Nephron (organoid): ENCODE measurements at regions not wholly inside any gene's neighbourhood (a gene's known extent, or its start where the extent isn't known, plus 50 kb on each side); places are given as distances from the start of the nearest gene placed in this dataset.
"Not testable (repeated sequence)": the region's sequence is repeated elsewhere in the genome, so short reads cannot be mapped to it uniquely, and the experiment has no call there.

Experiments used
- H3K27ac Mint-ChIP-seq, 3 experiments: 2 replicates each; pipeline ENCODE4 v1.8.0; 2020; ENCODE audit warnings: mixed read lengths in 3 of 3, mild to moderate bottlenecking in 2 of 3, moderate library complexity in 1 of 3
- H3K27me3 Mint-ChIP-seq: 2 replicates; pipeline ENCODE4 v1.8.0; 2021; ENCODE audit warnings: low read depth, mild to moderate bottlenecking, moderate library complexity, mixed read lengths
- H3K36me3 Mint-ChIP-seq: 2 replicates; pipeline ENCODE4 v1.8.0; 2020; ENCODE audit warnings: low read depth, mixed read lengths
- H3K4me1 Mint-ChIP-seq: 2 replicates; pipeline ENCODE4 v1.8.0; 2020; ENCODE audit warnings: mixed read lengths
- H3K4me3 Mint-ChIP-seq, 3 experiments: 2 replicates each; pipeline ENCODE4 v1.8.0; 2020; ENCODE audit warnings: mild to moderate bottlenecking in 3 of 3, mixed read lengths in 3 of 3, moderate library complexity in 2 of 3
- H3K9me3 Mint-ChIP-seq: 2 replicates; pipeline ENCODE4 v1.8.0; 2020; ENCODE audit warnings: mixed read lengths
- TF ChIP-seq, protein P1 (sequence below), 3 experiments: fragments of 200-600 bp; sonication (generic); IDR thresholded peaks; one replicate each; pipeline ENCODE4 v1.5.0; 2021; ENCODE audit warnings: antibody characterized with exemption in 3 of 3; ENCODE audit not compliant: unreplicated experiment in 3 of 3

DNA sequence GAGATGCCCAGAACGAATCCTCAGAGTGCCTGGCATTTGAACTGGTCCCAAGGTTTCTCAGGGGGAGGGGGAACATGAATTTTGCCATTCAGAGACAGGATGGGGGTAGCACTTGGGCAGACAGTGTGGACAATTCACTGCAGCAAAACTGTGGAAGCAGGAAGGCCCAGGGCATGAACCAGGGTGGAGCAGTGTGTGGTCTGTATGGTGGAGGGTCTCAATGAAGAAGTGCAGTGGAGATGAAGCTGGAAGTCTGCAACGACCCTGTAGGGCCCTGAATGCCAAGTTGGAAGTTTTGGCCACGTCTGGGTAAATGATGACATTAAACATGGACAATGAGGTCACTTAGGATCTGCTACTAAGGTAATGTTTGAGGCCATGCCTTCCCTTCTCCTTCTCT lies 273.9 kb downstream of the CDK5RAP2 start:
- H3K27ac Mint-ChIP-seq, result no peak overlapping the region
- peaks cover 3% of the 10 kb centered on the region for H3K9me3 Mint-ChIP-seq
- TF ChIP-seq, protein P1, sequence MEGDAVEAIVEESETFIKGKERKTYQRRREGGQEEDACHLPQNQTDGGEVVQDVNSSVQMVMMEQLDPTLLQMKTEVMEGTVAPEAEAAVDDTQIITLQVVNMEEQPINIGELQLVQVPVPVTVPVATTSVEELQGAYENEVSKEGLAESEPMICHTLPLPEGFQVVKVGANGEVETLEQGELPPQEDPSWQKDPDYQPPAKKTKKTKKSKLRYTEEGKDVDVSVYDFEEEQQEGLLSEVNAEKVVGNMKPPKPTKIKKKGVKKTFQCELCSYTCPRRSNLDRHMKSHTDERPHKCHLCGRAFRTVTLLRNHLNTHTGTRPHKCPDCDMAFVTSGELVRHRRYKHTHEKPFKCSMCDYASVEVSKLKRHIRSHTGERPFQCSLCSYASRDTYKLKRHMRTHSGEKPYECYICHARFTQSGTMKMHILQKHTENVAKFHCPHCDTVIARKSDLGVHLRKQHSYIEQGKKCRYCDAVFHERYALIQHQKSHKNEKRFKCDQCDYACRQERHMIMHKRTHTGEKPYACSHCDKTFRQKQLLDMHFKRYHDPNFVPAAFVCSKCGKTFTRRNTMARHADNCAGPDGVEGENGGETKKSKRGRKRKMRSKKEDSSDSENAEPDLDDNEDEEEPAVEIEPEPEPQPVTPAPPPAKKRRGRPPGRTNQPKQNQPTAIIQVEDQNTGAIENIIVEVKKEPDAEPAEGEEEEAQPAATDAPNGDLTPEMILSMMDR (IDR thresholded peaks at IDR 0.05; ENCODE audit: unreplicated experiment in 3 of 3), result no peak
- no peak overlapping the region for H3K4me3 Mint-ChIP-seq
- no peaks in the 10 kb centered on the region for H3K36me3 Mint-ChIP-seq
- H3K27me3 Mint-ChIP-seq, result no peaks in the 10 kb centered on the region
- no peaks in the 10 kb centered on the region for H3K4me1 Mint-ChIP-seq

GRCh38 chr9:120304896-120305295 lies 275.1 kb downstream of the CDK5RAP2 start:
- not testable (repeated sequence) for H3K9me3 Mint-ChIP-seq, H3K4me3 Mint-ChIP-seq, H3K27me3 Mint-ChIP-seq, H3K27ac Mint-ChIP-seq, H3K36me3 Mint-ChIP-seq, H3K4me1 Mint-ChIP-seq

- TF ChIP-seq, protein P1 (IDR thresholded peaks at IDR 0.05; ENCODE audit: unreplicated experiment in 3 of 3), result no peak
- no peaks in the 10 kb centered on the region for H3K36me3 Mint-ChIP-seq
- H3K27ac Mint-ChIP-seq, result no peak overlapping the region
- H3K4me1 Mint-ChIP-seq, result no peaks in the 10 kb centered on the region
- no peaks in the 10 kb centered on the region for H3K27me3 Mint-ChIP-seq
- H3K4me3 Mint-ChIP-seq, result no peak overlapping the region
- peaks cover 3% of the 10 kb centered on the region for H3K9me3 Mint-ChIP-seq
These were observed 276.4 kb downstream of the CDK5RAP2 start for GRCh38 chr9:120303519-120303918.

GRCh38 chr9:120299785-120300184 lies 280.2 kb downstream of the CDK5RAP2 start:
- H3K9me3 Mint-ChIP-seq, result peaks cover 3% of the 10 kb centered on the region
- H3K36me3 Mint-ChIP-seq, result no peaks in the 10 kb centered on the region
- no peaks in the 10 kb centered on the region for H3K27me3 Mint-ChIP-seq
- H3K27ac Mint-ChIP-seq, result no peak overlapping the region
- TF ChIP-seq, protein P1 (IDR thresholded peaks at IDR 0.05; ENCODE audit: unreplicated experiment in 3 of 3), result no peak
- H3K4me3 Mint-ChIP-seq, result no peak overlapping the region
- H3K4me1 Mint-ChIP-seq, result no peaks in the 10 kb centered on the region

- H3K4me1 Mint-ChIP-seq, result peaks cover 12% of the 10 kb centered on the region
- H3K4me3 Mint-ChIP-seq, result no peak overlapping the region
- no peaks in the 10 kb centered on the region for H3K27me3 Mint-ChIP-seq
- H3K9me3 Mint-ChIP-seq, result peaks cover 2% of the 10 kb centered on the region
- H3K27ac Mint-ChIP-seq, result no peak overlapping the region
- H3K36me3 Mint-ChIP-seq, result no peaks in the 10 kb centered on the region
- TF ChIP-seq, protein P1 (IDR thresholded peaks at IDR 0.05; ENCODE audit: unreplicated experiment in 3 of 3), result no peak
These were observed 286.0 kb downstream of the CDK5RAP2 start for GRCh38 chr9:120294003-120294402.

GRCh38 chr9:120292606-120293005 lies 287.4 kb downstream of the CDK5RAP2 start:
- H3K27ac Mint-ChIP-seq, result no peak overlapping the region
- no peaks in the 10 kb centered on the region for H3K27me3 Mint-ChIP-seq
- TF ChIP-seq, protein P1 (IDR thresholded peaks at IDR 0.05; ENCODE audit: unreplicated experiment in 3 of 3), result no peak
- H3K4me3 Mint-ChIP-seq, result no peak overlapping the region
- H3K36me3 Mint-ChIP-seq, result no peaks in the 10 kb centered on the region
- H3K4me1 Mint-ChIP-seq, result peaks cover 12% of the 10 kb centered on the region
- peaks cover 2% of the 10 kb centered on the region for H3K9me3 Mint-ChIP-seq
